AG04450 (cell line): ENCODE measurements at regions not wholly inside any gene's neighbourhood (a gene's known extent, or its start where the extent isn't known, plus 50 kb on each side); places are given as distances from the start of the nearest gene placed in this dataset.

Experiments used
- CTCF ChIA-PET: fragments of 300-600, 350-600 bp; formaldehyde crosslinking; extraction: SDS; loops from one replicate; lab custom pipeline; 2022; ENCODE audit warnings: antibody characterized with exemption, inconsistent platforms; lab: Charles Lee
- POLR2A ChIA-PET: fragments of 350-600 bp; formaldehyde crosslinking; extraction: SDS; loops from one replicate; lab custom pipeline; 2021; ENCODE audit warnings: antibody characterized with exemption, inconsistent platforms; lab: Yijun Ruan, JAX
- DNase-seq: peaks from one replicate; pipeline ENCODE4 v3.0.0-alpha.2; 2011; ENCODE audit warnings: low read depth, low spot score
- H3K27ac ChIP-seq: one replicate; pipeline ENCODE4 v1.5.1; 2012; ENCODE audit warnings: low read depth, low read length, control low read depth
- H3K27me3 ChIP-seq: one replicate; pipeline ENCODE4 v1.6.0; 2012; ENCODE audit warnings: low read length; ENCODE audit not compliant: control insufficient read depth, insufficient read depth
- H3K4me3 ChIP-seq: 2 replicates; pipeline ENCODE4 v1.5.1; 2011; ENCODE audit warnings: mild to moderate bottlenecking, low read depth, low read length, control low read depth
- H3K9me3 ChIP-seq: 2 replicates; pipeline ENCODE4 v1.5.1; 2012; ENCODE audit warnings: low read length; ENCODE audit not compliant: control insufficient read depth, insufficient read depth
- TF ChIP-seq, protein P1 (sequence below): IDR thresholded peaks from 2 replicates; pipeline ENCODE4 v1.5.1; 2011; ENCODE audit warnings: low read depth, low read length, control low read depth, inconsistent platforms

DNA sequence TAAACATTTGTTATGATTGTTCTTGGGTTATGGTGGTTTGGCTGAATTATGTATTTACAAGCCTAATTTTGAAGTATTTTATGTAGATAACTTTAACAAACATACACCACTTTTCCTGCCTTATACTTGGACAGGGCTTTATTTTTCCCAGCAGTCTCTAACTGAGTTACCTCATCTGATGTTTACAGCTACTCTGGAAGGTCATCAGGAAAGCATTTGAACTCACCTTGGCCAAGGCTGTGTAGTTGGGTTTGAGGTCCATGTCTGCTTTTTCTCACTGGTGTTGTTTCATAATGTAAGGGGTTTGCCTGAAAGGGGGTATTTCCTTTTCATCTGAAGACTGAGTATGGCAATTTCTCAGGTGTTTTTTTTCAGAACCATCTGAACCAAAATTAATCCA lies 193.5 kb downstream of the RWDD3 start:
- no peak for DNase-seq
- Histone ChIP-seq H3K27me3 (no peaks in the 10 kb centered on the region), H3K27ac (no peak overlapping the region), H3K9me3 (no peaks in the 10 kb centered on the region), H3K4me3 (no peak overlapping the region)
- TF ChIP-seq, protein P1, sequence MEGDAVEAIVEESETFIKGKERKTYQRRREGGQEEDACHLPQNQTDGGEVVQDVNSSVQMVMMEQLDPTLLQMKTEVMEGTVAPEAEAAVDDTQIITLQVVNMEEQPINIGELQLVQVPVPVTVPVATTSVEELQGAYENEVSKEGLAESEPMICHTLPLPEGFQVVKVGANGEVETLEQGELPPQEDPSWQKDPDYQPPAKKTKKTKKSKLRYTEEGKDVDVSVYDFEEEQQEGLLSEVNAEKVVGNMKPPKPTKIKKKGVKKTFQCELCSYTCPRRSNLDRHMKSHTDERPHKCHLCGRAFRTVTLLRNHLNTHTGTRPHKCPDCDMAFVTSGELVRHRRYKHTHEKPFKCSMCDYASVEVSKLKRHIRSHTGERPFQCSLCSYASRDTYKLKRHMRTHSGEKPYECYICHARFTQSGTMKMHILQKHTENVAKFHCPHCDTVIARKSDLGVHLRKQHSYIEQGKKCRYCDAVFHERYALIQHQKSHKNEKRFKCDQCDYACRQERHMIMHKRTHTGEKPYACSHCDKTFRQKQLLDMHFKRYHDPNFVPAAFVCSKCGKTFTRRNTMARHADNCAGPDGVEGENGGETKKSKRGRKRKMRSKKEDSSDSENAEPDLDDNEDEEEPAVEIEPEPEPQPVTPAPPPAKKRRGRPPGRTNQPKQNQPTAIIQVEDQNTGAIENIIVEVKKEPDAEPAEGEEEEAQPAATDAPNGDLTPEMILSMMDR = no peak
- CTCF ChIA-PET = no interaction called here
- POLR2A ChIA-PET = no interaction called here

DNA sequence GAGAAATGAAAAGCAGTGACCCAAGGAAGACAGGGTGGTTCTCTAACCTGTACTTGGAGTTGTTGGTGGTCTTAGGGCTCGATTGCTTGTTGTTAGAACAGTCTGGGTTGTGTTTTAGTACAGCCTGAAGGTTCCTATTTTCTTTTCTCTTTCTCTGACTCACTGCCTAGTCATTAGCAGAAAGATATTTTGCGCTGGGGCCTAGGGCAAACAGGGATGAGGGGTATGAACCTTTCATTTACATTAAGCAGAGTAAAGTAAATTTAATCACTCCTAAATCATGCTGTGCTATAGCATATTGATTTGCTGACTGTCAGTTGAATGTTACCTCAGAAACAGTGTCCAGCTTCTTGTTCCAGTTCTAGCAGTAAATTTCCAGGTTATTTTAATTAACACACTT lies 197.2 kb downstream of the RWDD3 start:
- ChIA-PET POLR2A (no interaction called here), CTCF (no interaction called here)
- Histone ChIP-seq H3K4me3 (no peak overlapping the region), H3K27ac (no peak overlapping the region), H3K9me3 (no peaks in the 10 kb centered on the region), H3K27me3 (no peaks in the 10 kb centered on the region)
- DNase-seq = no peak
- TF ChIP-seq, protein P1 = no peak

DNA sequence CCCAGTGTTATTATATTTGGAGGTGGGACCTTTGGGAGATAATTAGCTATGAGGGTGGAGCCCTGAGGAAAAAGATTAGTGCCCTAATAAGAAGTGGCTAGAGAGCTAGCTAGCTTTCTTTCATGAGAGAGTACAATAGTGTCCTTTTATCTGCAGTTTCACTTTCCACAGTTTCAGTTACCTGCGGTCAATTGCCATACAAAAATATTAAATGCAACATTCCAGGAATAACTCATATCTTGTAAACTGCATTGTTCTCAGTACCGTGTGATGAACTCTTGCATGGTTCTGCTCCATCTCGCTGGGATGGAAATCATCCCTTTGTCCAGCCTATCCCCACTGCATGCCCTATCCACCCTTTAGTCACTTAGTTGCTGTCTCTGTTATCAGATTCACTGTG lies 201.6 kb downstream of the RWDD3 start:
- Histone ChIP-seq H3K4me3 (no peak overlapping the region), H3K27ac (no peak overlapping the region), H3K27me3 (peaks cover 2% of the 10 kb centered on the region), H3K9me3 (no peaks in the 10 kb centered on the region)
- DNase-seq = no peak
- POLR2A ChIA-PET = no interaction called here
- TF ChIP-seq, protein P1 = no peak
- CTCF ChIA-PET = interaction anchor here (0.7 kb wide), 1 partner anchor 202 kb away, joined by 3 read pairs; the partner anchor contains the start of gene RWDD3

DNA sequence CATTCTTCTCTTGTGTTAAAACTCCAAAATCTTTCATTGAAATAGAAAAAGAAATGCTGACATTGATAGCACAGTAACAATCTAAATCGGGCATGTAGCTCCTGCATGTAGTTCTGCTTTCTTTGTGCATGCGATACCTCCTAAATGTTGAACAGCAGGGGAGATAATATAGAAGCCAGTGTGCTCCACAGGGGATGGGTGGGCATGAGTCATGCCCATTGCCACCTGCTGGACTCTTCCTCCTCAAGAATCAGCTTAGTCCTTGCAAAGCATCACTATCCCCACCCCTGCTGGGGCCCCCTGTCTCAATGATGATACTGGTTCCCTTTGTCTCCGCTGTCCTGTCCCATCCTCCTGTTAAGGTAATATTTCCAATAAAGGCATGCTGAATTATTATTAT lies 203.0 kb downstream of the RWDD3 start:
- Histone ChIP-seq H3K4me3 (no peak overlapping the region), H3K9me3 (no peaks in the 10 kb centered on the region), H3K27ac (no peak overlapping the region), H3K27me3 (peaks cover 2% of the 10 kb centered on the region)
- POLR2A ChIA-PET = no interaction called here
- TF ChIP-seq, protein P1 = no peak
- CTCF ChIA-PET = no interaction called here
- DNase-seq = no peak

DNA sequence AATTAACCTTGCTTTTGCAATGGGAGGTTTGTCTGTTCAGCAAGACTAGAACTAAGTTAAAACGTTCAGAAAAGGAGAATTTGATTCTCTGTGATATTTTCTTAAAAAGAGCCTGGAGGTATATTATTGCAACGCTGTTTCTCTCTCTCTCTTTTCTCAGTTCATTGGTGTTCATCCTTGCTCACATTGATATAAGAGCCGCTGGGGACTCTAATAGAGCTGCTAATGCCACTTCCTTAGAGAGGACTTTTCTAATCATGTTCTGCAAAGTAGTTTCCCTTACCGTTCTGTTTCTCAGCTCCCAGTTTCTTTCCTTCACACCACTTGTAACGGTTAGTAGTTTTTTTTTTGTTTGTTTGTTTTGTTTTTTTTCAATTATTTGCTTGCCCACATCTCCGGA lies 203.8 kb downstream of the RWDD3 start:
- DNase-seq = no peak
- no peak overlapping the region for H3K4me3 ChIP-seq
- CTCF ChIA-PET = no interaction called here
- no peak overlapping the region for H3K27ac ChIP-seq
- TF ChIP-seq, protein P1 = no peak
- POLR2A ChIA-PET = no interaction called here
- H3K27me3 ChIP-seq = peaks cover 2% of the 10 kb centered on the region
- no peaks in the 10 kb centered on the region for H3K9me3 ChIP-seq
